GM18907 (cell line): ENCODE measurements at regions not wholly inside any gene's neighbourhood (a gene's known extent, or its start where the extent isn't known, plus 50 kb on each side); places are given as distances from the start of the nearest gene placed in this dataset.

Source experiments
- ATAC-seq: cut with Tn5 transposase; IDR thresholded peaks from one replicate; pipeline ENCODE4 v1.9.1; 2021; ENCODE audit warnings: mild to moderate bottlenecking, moderate library complexity; ENCODE audit not compliant: unreplicated experiment

- no peak for ATAC-seq
Observed at GRCh38 chr2:120667981-120668380, 67.7 kb upstream of the GLI2 start.

DNA sequence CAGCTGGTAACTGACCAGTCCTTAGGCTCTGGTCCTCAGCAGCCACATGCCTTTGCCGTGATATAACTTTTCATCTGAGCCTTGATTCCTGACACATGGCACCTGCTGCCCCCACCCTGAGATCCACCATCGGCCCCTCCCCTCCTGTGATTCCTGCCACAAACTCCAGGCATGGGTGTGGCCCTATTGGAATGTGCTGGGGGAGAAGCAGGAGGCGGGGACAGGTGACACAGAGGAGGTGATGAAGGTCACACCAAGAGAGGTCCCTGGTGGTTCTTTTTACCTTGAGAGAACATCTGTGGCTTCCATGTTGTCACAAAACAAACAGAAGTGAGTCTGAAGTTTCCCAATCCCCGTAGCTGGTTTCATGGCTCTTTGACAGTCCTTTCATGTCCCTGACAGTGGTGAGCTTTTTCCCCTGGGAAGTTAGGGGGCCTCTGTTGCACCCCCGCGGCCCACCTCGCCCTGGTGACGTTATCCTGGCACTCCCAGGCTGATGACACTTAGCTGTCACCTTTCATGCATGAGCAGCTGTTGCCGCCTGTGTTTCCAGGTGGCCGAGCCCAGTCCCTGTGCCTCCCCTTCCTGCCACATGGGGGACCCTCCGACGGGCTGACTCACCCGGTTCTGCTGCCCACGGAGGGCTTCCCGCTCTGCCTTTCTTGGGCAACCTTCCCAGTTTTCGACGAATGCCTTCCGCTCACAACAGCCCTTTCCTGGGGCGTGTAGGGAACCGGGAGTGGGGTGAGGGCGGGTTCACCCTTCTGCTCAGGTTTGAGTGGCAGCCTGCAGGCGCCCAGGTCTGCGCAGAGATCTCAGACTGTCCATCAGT, 66.3 kb upstream of the GLI2 start:
- ATAC-seq, result no peak

- no peak for ATAC-seq
Observed at GRCh38 chr2:120669971-120670370, 65.7 kb upstream of the GLI2 start.

DNA sequence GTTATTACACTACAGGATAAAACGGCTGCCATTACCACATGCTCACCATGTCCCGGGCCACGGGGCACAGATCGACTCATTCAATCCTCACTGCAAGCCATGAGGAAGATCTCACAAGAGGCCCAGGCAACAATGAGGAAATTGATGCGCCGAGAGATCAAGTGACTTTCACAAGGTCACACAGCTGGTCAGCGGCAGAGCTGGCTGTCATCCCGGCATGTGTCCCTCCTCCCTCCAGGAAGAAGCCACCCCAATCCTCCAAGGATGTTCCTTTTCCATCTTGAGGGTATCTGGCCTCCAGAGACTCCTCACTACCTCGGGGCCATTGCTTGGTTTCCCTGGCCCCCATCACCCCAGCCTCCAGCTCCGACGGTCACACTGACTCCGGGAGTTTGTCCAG, 65.3 kb upstream of the GLI2 start:
- ATAC-seq, result no peak

- no peak for ATAC-seq
Observed at GRCh38 chr2:120670771-120671480, 64.7 kb upstream of the GLI2 start.

- no peak for ATAC-seq
Observed at GRCh38 chr2:120672526-120673204, 63.0 kb upstream of the GLI2 start.

DNA sequence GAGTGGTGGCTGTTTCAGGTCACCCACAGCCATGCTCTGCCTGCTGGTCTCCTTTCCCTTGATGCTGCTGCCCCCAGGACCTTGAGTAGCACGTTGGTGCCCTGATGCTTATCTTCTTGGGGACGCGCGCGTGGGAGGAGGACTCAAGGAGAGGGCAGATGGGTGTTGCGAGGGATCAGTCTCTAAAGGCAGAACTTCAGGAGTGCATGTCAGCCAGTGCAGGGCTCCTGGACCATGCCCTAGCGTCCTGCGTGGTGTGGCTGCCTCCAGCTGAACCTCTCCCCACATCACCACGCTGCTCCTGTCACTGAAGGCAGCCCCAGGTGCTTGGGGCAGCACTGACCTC, 62.5 kb upstream of the GLI2 start:
- ATAC-seq, result no peak

- no peak for ATAC-seq
Observed at GRCh38 chr2:120673571-120674061, 62.1 kb upstream of the GLI2 start.

DNA sequence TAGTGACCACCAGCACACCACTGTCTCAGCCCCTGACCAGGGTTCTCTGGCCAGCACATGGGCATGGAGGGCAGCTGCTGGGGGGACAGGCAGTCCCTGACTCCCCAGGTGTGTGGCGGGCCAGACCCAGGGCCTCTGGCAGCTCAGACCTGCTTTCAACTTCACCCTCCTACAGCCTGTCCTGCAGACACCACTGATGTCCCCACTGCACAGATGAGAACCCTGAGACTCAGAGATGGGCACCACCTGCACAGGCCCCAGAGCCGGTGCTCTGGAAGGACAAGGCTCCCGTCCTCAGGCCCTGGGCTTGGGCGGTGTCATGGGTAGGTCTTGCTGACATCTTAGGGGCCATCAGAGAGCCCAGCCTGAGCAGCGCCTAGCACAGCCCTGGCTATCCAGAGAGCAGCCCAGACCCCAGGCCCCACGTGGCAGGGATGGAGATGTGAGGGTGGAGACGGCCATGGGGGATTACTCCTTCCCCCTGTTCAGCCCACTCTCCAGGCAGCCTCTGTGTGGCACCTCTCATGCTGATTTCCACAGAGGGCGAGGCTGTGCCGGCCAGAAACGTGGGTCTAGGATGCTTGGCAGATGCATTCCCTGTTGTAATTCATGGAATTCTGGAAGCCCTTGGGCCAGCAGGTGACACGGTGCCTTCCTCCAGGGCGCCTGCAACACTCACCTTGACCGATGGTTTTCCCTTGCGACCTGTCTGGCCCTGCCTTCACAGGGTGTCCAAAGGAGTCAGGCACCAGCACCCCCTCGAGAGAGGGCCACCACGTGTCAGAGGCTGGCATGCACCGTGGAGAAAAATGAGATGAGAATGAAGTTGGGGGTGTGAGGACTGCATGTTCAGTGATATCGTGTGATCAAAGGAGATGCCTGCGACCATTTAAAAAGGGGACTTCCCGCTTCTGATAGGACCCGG, 61.2 kb upstream of the GLI2 start:
- ATAC-seq, result no peak

DNA sequence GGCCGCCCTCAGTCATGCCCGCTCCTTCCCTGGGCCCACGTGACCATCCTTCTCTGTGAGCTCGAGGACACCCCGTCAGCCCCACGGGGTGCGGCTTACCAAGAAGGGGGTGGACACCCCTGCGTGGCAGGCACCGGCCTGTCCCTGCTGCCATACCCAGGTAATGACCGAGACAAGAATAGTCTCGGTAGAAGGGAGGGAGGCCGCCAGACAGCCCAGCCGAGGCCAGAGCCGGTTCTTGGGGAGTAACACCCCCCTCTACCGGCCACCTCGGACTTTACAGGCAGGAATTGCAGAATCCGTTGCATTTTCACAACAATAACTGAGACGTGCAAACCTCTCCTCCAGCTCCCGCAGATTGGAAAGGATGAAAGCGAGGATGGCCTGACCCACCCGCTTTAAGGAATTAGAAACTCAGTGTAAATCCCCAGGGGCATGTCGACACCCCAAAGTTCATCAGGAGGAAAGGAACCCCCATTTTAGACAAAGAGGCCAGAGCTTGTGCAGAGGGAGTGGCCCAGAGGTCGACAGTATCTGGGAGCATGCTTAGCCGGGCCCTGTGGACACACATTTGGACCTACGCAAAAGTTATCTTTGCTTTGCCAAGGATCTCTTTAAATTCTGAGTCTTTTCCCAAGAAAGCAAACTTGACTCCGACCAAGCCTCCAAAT, 60.1 kb upstream of the GLI2 start:
- no peak for ATAC-seq

- no peak for ATAC-seq
Observed at GRCh38 chr2:120677221-120677620, 58.4 kb upstream of the GLI2 start.

- no peak for ATAC-seq
Observed at GRCh38 chr2:120677696-120678247, 57.9 kb upstream of the GLI2 start.

DNA sequence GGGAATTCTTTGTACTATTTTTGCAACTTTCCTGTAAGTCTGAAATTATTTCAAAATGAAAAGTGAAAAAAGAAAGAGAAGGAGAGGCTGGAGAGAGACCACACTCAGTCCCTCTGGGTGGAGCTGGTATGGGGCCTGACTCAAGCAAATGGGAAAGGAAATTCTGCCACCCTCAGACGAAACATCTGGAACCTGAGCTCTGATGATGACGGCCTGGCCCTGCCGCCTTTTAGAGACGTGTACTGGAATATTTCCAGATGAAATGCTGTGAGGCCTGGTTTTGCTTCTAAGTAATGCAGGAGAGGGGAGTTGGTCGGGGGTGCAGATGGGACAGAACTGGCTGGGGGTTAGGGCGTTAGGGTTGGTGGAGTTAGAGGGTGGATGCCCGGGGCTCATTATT, 57.4 kb upstream of the GLI2 start:
- no peak for ATAC-seq

DNA sequence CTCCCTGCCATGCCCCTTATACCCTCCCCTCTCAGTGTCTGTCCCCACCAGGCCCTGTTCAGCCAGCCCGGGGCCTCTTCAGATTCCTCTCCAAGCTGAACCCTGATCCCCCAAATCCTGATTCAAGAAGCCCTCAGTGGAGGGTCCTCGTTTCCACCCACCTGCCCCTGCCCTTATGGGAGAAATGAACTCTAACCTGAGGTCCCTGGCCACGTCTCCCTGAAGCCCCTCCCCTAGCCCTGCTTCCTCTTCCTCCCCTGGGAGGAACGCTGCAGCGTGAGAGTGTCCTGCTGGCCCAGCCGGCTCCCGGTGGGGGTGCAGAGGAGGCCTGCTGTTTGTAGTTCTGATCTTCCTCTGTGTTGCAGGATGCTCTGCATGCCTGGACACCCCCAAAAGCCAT, 56.7 kb upstream of the GLI2 start:
- no peak for ATAC-seq

DNA sequence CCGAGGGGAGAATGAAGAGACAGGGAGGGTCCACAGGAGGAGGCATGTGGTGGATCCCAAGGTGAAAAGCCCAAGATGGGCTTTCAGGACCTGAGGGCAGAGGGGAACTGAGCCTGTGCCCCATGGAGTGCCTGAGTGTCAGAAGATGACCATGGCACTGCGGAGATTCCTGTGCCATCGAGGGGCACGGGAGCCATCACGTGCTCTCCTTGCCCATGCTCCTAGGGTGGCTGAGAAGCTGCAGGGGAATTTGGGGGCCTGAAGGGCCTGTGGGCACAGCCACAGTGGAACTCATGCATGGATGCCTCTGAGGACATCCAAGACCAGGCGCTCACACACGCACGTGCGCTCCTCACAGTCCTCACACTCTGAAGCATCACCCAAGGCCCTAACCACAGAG, 56.1 kb upstream of the GLI2 start:
- ATAC-seq, result no peak

DNA sequence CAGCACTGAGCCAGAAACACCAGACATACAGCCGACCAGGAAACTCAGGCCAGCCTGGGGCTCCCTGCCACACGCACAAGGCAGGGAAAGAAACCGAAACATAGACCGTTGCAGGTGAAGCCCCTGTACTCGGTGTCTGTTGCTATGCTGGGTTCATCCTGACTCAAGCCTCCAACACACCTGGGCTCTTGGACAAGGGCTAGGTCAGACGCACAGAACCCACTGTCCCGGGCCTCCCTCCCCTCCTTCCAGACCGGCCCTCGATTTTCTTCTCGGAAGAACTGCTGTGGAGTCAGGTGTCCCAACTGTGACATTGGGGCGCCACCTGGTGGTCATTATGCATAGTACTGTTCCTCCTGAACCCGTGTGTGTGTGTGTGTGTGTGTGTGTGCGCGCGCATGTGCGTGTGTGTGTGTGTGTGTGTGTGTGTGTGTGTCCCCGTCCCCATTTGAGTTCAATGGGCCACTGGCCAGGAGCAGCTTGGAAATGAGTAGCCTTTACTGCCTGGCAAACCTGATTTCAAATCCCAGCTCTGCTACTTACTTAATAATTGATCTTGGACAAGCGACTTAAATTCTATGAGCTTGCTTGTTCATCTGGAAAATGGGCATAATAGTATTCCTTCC, 55.4 kb upstream of the GLI2 start:
- peak; percentile 77 for ATAC-seq

GRCh38 chr2:120681181-120681580, 54.5 kb upstream of the GLI2 start:
- ATAC-seq, result no peak

GRCh38 chr2:120681696-120682288, 53.9 kb upstream of the GLI2 start:
- no peak for ATAC-seq

DNA sequence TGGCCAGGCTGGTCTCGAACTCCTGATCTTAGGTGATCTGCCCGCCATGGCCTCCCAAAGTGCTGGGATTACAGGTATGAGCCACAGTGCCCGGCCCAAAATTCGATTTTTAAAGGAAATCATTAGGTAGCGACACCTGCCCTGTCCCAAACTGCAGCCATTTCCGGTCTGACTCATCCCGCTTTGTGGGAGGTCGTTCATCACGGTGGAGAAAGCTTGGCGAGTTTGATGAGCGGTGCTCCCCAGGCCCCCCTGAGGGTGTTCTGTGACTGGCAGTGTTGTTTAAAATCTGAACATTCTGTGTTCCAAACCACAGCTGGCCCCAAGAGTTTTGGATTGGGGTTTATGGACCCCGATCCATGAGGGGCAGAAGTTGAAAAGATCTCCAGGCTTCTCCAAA, 53.0 kb upstream of the GLI2 start:
- ATAC-seq, result no peak
